Neural progenitor cell (in vitro differentiated cells): ENCODE measurements at regions not wholly inside any gene's neighbourhood (a gene's known extent, or its start where the extent isn't known, plus 50 kb on each side); places are given as distances from the start of the nearest gene placed in this dataset.

Source experiments
- CTCF ChIP-seq: fragments of 200-600 bp; sonication (generic); IDR thresholded peaks from 2 replicates; pipeline ENCODE4 v1.5.1; 2017; ENCODE audit warnings: antibody characterized with exemption, mild to moderate bottlenecking
- EZH2phosphoT487 ChIP-seq: fragments of 200-600 bp; sonication (generic); IDR thresholded peaks from 2 replicates; pipeline ENCODE4 v1.6.1; 2017; ENCODE audit warnings: antibody characterized with exemption

- TF ChIP-seq EZH2phosphoT487 (no peak), CTCF (no peak)
These were observed 658.8 kb downstream of the EDEM1 start for GRCh38 chr3:5846261-5846660.
